IMR-90 (cell line): ENCODE measurements at regions not wholly inside any gene's neighbourhood (a gene's known extent, or its start where the extent isn't known, plus 50 kb on each side); places are given as distances from the start of the nearest gene placed in this dataset.

Experiments
- ATAC-seq: fragments of 200-7000 bp; cut with Tn5 transposase; 2 replicates; pipeline ENCODE4 v1.9.1; 2020; ENCODE audit warnings: low read depth, mild to moderate bottlenecking, moderate library complexity
- BruUV-seq: library from RNA; stranded (reverse); fragments of 400-500 nt; replicated peaks from 2 replicates; lab custom pipeline; 2021; lab: Mats Ljungman, UMichigan
- CTCF ChIA-PET: fragments of 300-600 bp; formaldehyde crosslinking; extraction: SDS; loops from one replicate; lab custom pipeline; 2021; ENCODE audit warnings: antibody characterized with exemption; lab: Yijun Ruan, JAX
- POLR2A ChIA-PET: fragments of 300-600 bp; sonication (Branson Sonifier 250); formaldehyde crosslinking; loops from one replicate; lab custom pipeline; 2022; ENCODE audit warnings: antibody characterized with exemption; ENCODE audit not compliant: unreplicated experiment; lab: Charles Lee
- DNase-seq: peaks from one replicate; pipeline ENCODE4 v3.0.0; 2013
- H2AFZ ChIP-seq: replicated peaks from 2 replicates; pipeline ENCODE3; 2013; ENCODE audit warnings: low read length, mild to moderate bottlenecking; ENCODE audit not compliant: poor library complexity
- H2AK5ac ChIP-seq: 2 replicates; pipeline ENCODE4 v1.6.1; 2013; ENCODE audit warnings: low read depth, low read length, inconsistent platforms
- H2AK9ac ChIP-seq: replicated peaks from 2 replicates; pipeline ENCODE3; 2013; ENCODE audit warnings: mild to moderate bottlenecking, low read depth, low read length, moderate library complexity; ENCODE audit not compliant: poor library complexity
- H2BK120ac ChIP-seq: 2 replicates; pipeline ENCODE4 v1.6.1; 2013; ENCODE audit warnings: low read depth, low read length, inconsistent platforms
- H2BK15ac ChIP-seq: 3 replicates; pipeline ENCODE4 v1.6.1; 2013; ENCODE audit warnings: low read depth, low read length, inconsistent platforms
- H2BK20ac ChIP-seq: 2 replicates; pipeline ENCODE4 v1.6.1; 2013; ENCODE audit warnings: low read depth, mild to moderate bottlenecking, inconsistent platforms, low read length, moderate library complexity
- H2BK5ac ChIP-seq: 2 replicates; pipeline ENCODE4 v1.6.1; 2013; ENCODE audit warnings: mild to moderate bottlenecking, low read depth, low read length, inconsistent platforms; ENCODE audit not compliant: poor library complexity, severe bottlenecking
- H3K14ac ChIP-seq: replicated peaks from 2 replicates; pipeline ENCODE4 v1.6.1; 2013; ENCODE audit warnings: low read depth, low read length, inconsistent platforms
- H3K18ac ChIP-seq: 2 replicates; pipeline ENCODE4 v1.6.1; 2013; ENCODE audit warnings: low read depth, low read length, control low read depth
- H3K23ac ChIP-seq: 2 replicates; pipeline ENCODE4 v1.6.1; 2013; ENCODE audit warnings: low read depth, low read length, inconsistent platforms
- H3K27ac ChIP-seq: 2 replicates; pipeline ENCODE4 v1.5.1; 2013; ENCODE audit warnings: mild to moderate bottlenecking, control low read depth, low read length; ENCODE audit not compliant: insufficient read depth
- H3K27me3 ChIP-seq: 2 replicates; pipeline ENCODE4 v1.6.1; 2013; ENCODE audit warnings: low read length; ENCODE audit not compliant: control insufficient read depth, insufficient read depth
- H3K36me3 ChIP-seq: 2 replicates; pipeline ENCODE4 v1.6.1; 2013; ENCODE audit warnings: low read length, mixed read lengths; ENCODE audit not compliant: control insufficient read depth, insufficient read depth
- H3K4ac ChIP-seq: 2 replicates; pipeline ENCODE4 v1.6.1; 2013; ENCODE audit warnings: low read depth, low read length, inconsistent platforms
- H3K4me1 ChIP-seq: 2 replicates; pipeline ENCODE4 v1.6.1; 2013; ENCODE audit warnings: low read length, mixed read lengths; ENCODE audit not compliant: control insufficient read depth, insufficient read depth
- H3K4me2 ChIP-seq: 2 replicates; pipeline ENCODE4 v1.6.1; 2013; ENCODE audit warnings: low read depth, mild to moderate bottlenecking, control low read depth, low read length, moderate library complexity
- H3K4me3 ChIP-seq: 2 replicates; pipeline ENCODE4 v1.5.1; 2013; ENCODE audit warnings: low read depth, mild to moderate bottlenecking, control low read depth, low read length, moderate library complexity; ENCODE audit not compliant: insufficient read depth
- H3K56ac ChIP-seq: 2 replicates; pipeline ENCODE4 v1.6.1; 2013; ENCODE audit warnings: low read length, inconsistent platforms; ENCODE audit not compliant: insufficient read depth; ENCODE audit errors: extremely low read depth
- H3K79me1 ChIP-seq, 2 experiments: 2 replicates each; pipeline ENCODE4 v1.6.1; 2013; ENCODE audit warnings: low read length in 2 of 2, inconsistent platforms in 1 of 2, low read depth in 1 of 2
- H3K9ac ChIP-seq: 2 replicates; pipeline ENCODE4 v1.6.1; 2013; ENCODE audit warnings: low read depth, low read length, control low read depth
- H3K9me1 ChIP-seq: 2 replicates; pipeline ENCODE4 v1.6.1; 2013; ENCODE audit warnings: low read length, inconsistent platforms; ENCODE audit not compliant: insufficient read depth
- H3K9me3 ChIP-seq: 2 replicates; pipeline ENCODE4 v1.6.1; 2013; ENCODE audit warnings: low read length; ENCODE audit not compliant: control insufficient read depth, insufficient read depth
- H4K20me1 ChIP-seq: 2 replicates; pipeline ENCODE4 v1.6.1; 2013; ENCODE audit warnings: low read length, inconsistent platforms; ENCODE audit not compliant: insufficient read depth
- H4K5ac ChIP-seq: 2 replicates; pipeline ENCODE4 v1.6.1; 2013; ENCODE audit warnings: mild to moderate bottlenecking, low read depth, low read length, control low read depth
- H4K8ac ChIP-seq, 2 experiments: 2 replicates each; pipeline ENCODE4 v1.6.1; 2013; ENCODE audit warnings: low read depth in 2 of 2, low read length in 2 of 2, control low read depth in 1 of 2, inconsistent platforms in 1 of 2
- H4K91ac ChIP-seq: 2 replicates; pipeline ENCODE4 v1.6.1; 2013; ENCODE audit warnings: low read depth, low read length, inconsistent platforms; ENCODE audit not compliant: insufficient read depth
- MXI1 ChIP-seq: IDR thresholded peaks from 2 replicates; pipeline ENCODE4 v1.6.1; 2012; ENCODE audit warnings: low read depth, mild to moderate bottlenecking, low read length, moderate library complexity, borderline replicate concordance
- RAD21 ChIP-seq: IDR thresholded peaks from 2 replicates; pipeline ENCODE4 v1.6.1; 2012; ENCODE audit warnings: low read length, improper control_type of control experiment
- SMC3 ChIP-seq: fragments of 150-350 bp; IDR thresholded peaks from 2 replicates; pipeline ENCODE4 v1.6.1; 2016; ENCODE audit warnings: low read depth, mild to moderate bottlenecking, antibody characterized with exemption, low read length, moderate library complexity
- USF2 ChIP-seq: fragments of 150-350 bp; IDR thresholded peaks from 2 replicates; pipeline ENCODE4 v1.6.1; 2017; ENCODE audit warnings: mild to moderate bottlenecking, antibody characterized with exemption, low read length, low read depth
- WGBS, 2 experiments: methylation state at CpG; one replicate each; pipeline versions ENCODE4 v1.1.5 to v1.1.7; 2013; ENCODE audit warnings: missing lambda C conversion rate in 2 of 2; ENCODE audit not compliant: insufficient read length in 1 of 2; ENCODE audit errors: extremely low coverage in 2 of 2; 5-methylcytosine and 5-hydroxymethylcytosine counted together
- dilution Hi-C: fragments of 300-500 bp; cut with HindIII; formaldehyde crosslinking; loops from one replicate; pipeline ENCODE4 v1.14.3; 2018; ENCODE audit warnings: low sequenced_read_pairs; ENCODE audit not compliant: unreplicated experiment
- in situ Hi-C: fragments of 300-500 bp; cut with MboI; formaldehyde crosslinking; loops from 3 replicates; pipeline ENCODE4 v1.14.3; 2019; ENCODE audit warnings: low sequenced_read_pairs, inconsistent platforms, mixed read lengths
- intact Hi-C: fragments of 100-400 bp; cut with micrococcal nuclease; formaldehyde crosslinking; loops from 2 replicates; pipeline ENCODE4 v1.10.0; 2022

DNA sequence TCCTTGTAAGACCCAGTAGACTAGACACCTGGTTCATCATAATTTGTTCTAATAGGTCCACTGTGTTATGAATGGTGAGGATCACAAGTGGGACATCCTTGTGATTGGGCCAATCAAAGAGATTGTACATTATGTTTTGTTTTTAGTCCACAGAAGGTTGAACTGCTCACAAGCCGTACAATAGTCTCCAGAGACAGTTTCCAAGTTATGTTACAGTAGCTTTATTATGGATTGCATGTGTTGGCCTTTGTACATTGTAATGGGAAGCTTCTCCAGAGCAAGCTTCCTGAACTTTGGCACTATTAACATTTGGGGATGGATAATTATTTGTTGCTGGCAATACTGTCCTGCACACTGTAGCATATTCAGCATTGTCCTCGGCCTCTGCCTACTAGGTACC is 86.1 kb downstream of the MAGEB10 start:
- no peak overlapping the region for H3K9ac ChIP-seq
- H4K91ac ChIP-seq = no peak overlapping the region
- no CpG with 5 or more reads among the region's 2 CpGs for WGBS, 2 experiments
- H4K5ac ChIP-seq = no peak overlapping the region
- H3K18ac ChIP-seq = no peak overlapping the region
- H3K9me3 ChIP-seq = no peaks in the 10 kb centered on the region
- H3K56ac ChIP-seq = no peak overlapping the region
- no TSS peak for BruUV-seq
- ATAC-seq = no peak
- DNase-seq = no peak
- no peak overlapping the region for H3K4me3 ChIP-seq
- no peaks in the 10 kb centered on the region for H3K79me1 ChIP-seq
- dilution Hi-C loops (no loop called here), intact Hi-C loops (no loop called here), in situ Hi-C loops (no loop called here)
- ChIA-PET CTCF (no interaction called here), POLR2A (no interaction called here)
- H3K4me1 ChIP-seq = no peaks in the 10 kb centered on the region
- no peak overlapping the region for H2AK5ac ChIP-seq
- H3K36me3 ChIP-seq = no peaks in the 10 kb centered on the region
- no peak overlapping the region for H3K4ac ChIP-seq
- H2BK120ac ChIP-seq = no peak overlapping the region
- H3K27me3 ChIP-seq = no peaks in the 10 kb centered on the region
- no peak overlapping the region for H2BK5ac ChIP-seq
- no peak overlapping the region for H4K8ac ChIP-seq
- no peak overlapping the region for H2BK15ac ChIP-seq
- H3K27ac ChIP-seq = no peak overlapping the region
- no peak overlapping the region for H2BK20ac ChIP-seq
- H4K20me1 ChIP-seq = no peaks in the 10 kb centered on the region
- no peak overlapping the region for H3K23ac ChIP-seq
- no peak overlapping the region for H2AFZ ChIP-seq
- H3K4me2 ChIP-seq = no peak overlapping the region
- no peak overlapping the region for H3K14ac ChIP-seq
- H3K9me1 ChIP-seq = no peaks in the 10 kb centered on the region
- TF ChIP-seq USF2 = no peak
- TF ChIP-seq SMC3 = no peak
- TF ChIP-seq RAD21 = no peak
- TF ChIP-seq MXI1 = no peak
- H2AK9ac ChIP-seq = no peak overlapping the region
